WTC11 (cell line): ENCODE measurements at regions not wholly inside any gene's neighbourhood (a gene's known extent, or its start where the extent isn't known, plus 50 kb on each side); places are given as distances from the start of the nearest gene placed in this dataset.

Experiments used
- ATAC-seq: fragments of 200-7000 bp; cut with Tn5 transposase; 2 replicates; pipeline ENCODE4 v1.10.0; 2021; ENCODE audit warnings: mild to moderate bottlenecking, moderate library complexity
- CTCF ChIA-PET: fragments of 300-600 bp; sonication (Branson Sonifier 250); formaldehyde crosslinking; loops from one replicate; lab custom pipeline; 2021; ENCODE audit warnings: antibody characterized with exemption; lab: Charles Lee
- POLR2A ChIA-PET: fragments of 350-600 bp; sonication (Branson Sonifier 250); formaldehyde crosslinking; loops from one replicate; lab custom pipeline; 2021; ENCODE audit warnings: antibody characterized with exemption; lab: Charles Lee
- DNase-seq: peaks from one replicate; pipeline ENCODE4 v3.0.0; 2021; ENCODE audit warnings: low spot score
- H3K27ac Mint-ChIP-seq: 2 replicates; pipeline ENCODE4 v1.8.0; 2021; ENCODE audit warnings: mixed read lengths
- H3K27me3 Mint-ChIP-seq: 2 replicates; pipeline ENCODE4 v1.8.0; 2021; ENCODE audit warnings: low read depth, mild to moderate bottlenecking, moderate library complexity, mixed read lengths
- H3K36me3 Mint-ChIP-seq: 2 replicates; pipeline ENCODE4 v1.8.0; 2021; ENCODE audit warnings: mixed read lengths
- H3K4me1 Mint-ChIP-seq: 2 replicates; pipeline ENCODE4 v1.8.0; 2022; ENCODE audit warnings: mixed read lengths
- H3K4me3 Mint-ChIP-seq: 2 replicates; pipeline ENCODE4 v1.8.0; 2021; ENCODE audit warnings: mild to moderate bottlenecking, moderate library complexity, mixed read lengths
- H3K9me3 Mint-ChIP-seq: 2 replicates; pipeline ENCODE4 v1.8.0; 2021; ENCODE audit warnings: mixed read lengths
- ATF1 ChIP-seq: sonication (generic); formaldehyde crosslinking; IDR thresholded peaks from 2 replicates; pipeline ENCODE4 v1.8.1; 2023; ENCODE audit warnings: mild to moderate bottlenecking, moderate library complexity, missing genetic modification reagents
- CBFB ChIP-seq: sonication (generic); formaldehyde crosslinking; IDR thresholded peaks from 2 replicates; pipeline ENCODE4 v1.8.1; 2022; ENCODE audit warnings: mild to moderate bottlenecking, low read depth, missing genetic modification reagents
- CREM ChIP-seq: sonication (generic); formaldehyde crosslinking; IDR thresholded peaks from 2 replicates; pipeline ENCODE4 v1.8.1; 2022; ENCODE audit warnings: mild to moderate bottlenecking, missing genetic modification reagents, moderate library complexity
- E2F5 ChIP-seq: sonication (generic); formaldehyde crosslinking; IDR thresholded peaks from 2 replicates; pipeline ENCODE4 v1.8.1; 2022; ENCODE audit warnings: mild to moderate bottlenecking, moderate library complexity, missing genetic modification reagents
- ESRRA ChIP-seq: sonication (generic); formaldehyde crosslinking; IDR thresholded peaks from 2 replicates; pipeline ENCODE4 v1.8.1; 2022; ENCODE audit warnings: mild to moderate bottlenecking, missing genetic modification reagents, borderline replicate concordance
- GRHL2 ChIP-seq: fragments of 250-450 bp; sonication (Bioruptor Pico); IDR thresholded peaks from 2 replicates; pipeline ENCODE4 v1.8.0; 2022; ENCODE audit warnings: mild to moderate bottlenecking, moderate library complexity; ENCODE audit not compliant: insufficient replicate concordance, severe bottlenecking
- JUN ChIP-seq: sonication (generic); formaldehyde crosslinking; IDR thresholded peaks from 2 replicates; pipeline ENCODE4 v1.8.0; 2023; ENCODE audit warnings: mild to moderate bottlenecking, missing genetic modification reagents
- OVOL2 ChIP-seq: fragments of 250-450 bp; sonication (Bioruptor Pico); IDR thresholded peaks from 2 replicates; pipeline ENCODE4 v1.9.0; 2021; ENCODE audit warnings: mild to moderate bottlenecking, borderline replicate concordance
- PRDM15 ChIP-seq: sonication (generic); formaldehyde crosslinking; IDR thresholded peaks from 2 replicates; pipeline ENCODE4 v1.8.0; 2022; ENCODE audit warnings: missing genetic modification reagents
- PRRX2 ChIP-seq: fragments of 250-450 bp; sonication (Bioruptor Pico); IDR thresholded peaks from 2 replicates; pipeline ENCODE4 v1.8.0; 2021; ENCODE audit warnings: mild to moderate bottlenecking
- RORB ChIP-seq: fragments of 250-450 bp; sonication (Bioruptor Pico); IDR thresholded peaks from 2 replicates; pipeline ENCODE4 v1.9.0; 2021; ENCODE audit warnings: mild to moderate bottlenecking
- SMAD3 ChIP-seq: sonication (generic); formaldehyde crosslinking; IDR thresholded peaks from 2 replicates; pipeline ENCODE4 v1.8.0; 2022; ENCODE audit warnings: missing genetic modification reagents, mild to moderate bottlenecking, borderline replicate concordance
- STAT6 ChIP-seq: sonication (generic); formaldehyde crosslinking; conservative IDR thresholded peaks from 2 replicates; pipeline ENCODE4 v1.8.1; 2023; ENCODE audit warnings: mild to moderate bottlenecking, low read depth, missing genetic modification reagents, moderate library complexity
- USF2 ChIP-seq: sonication (generic); formaldehyde crosslinking; IDR thresholded peaks from 2 replicates; pipeline ENCODE4 v1.8.1; 2023; ENCODE audit warnings: mild to moderate bottlenecking, missing genetic modification reagents, moderate library complexity
- ZNF121 ChIP-seq: sonication (generic); formaldehyde crosslinking; IDR thresholded peaks from 2 replicates; pipeline ENCODE4 v1.8.0; 2023; ENCODE audit warnings: missing genetic modification reagents
- ZNF281 ChIP-seq: sonication (generic); formaldehyde crosslinking; IDR thresholded peaks from 2 replicates; pipeline ENCODE4 v1.8.0; 2023; ENCODE audit warnings: mild to moderate bottlenecking, missing genetic modification reagents
- ZNF423 ChIP-seq: fragments of 250-450 bp; sonication (Bioruptor Pico); IDR thresholded peaks from 2 replicates; pipeline ENCODE4 v2.1.2; 2022; ENCODE audit warnings: mild to moderate bottlenecking, moderate library complexity

GRCh38 chr1:20413136-20413775 is 72.8 kb downstream of the CAMK2N1 start (continued):
- TF ChIP-seq ZNF281 (CRISPR knock-in tag) (no peak), JUN (CRISPR knock-in tag) (no peak), ZNF423 (CRISPR knock-in tag) (no peak), CBFB (CRISPR knock-in tag) (no peak), ESRRA (CRISPR knock-in tag) (no peak)

GRCh38 chr1:20411196-20411980 is 74.6 kb downstream of the CAMK2N1 start:
- H3K27me3 Mint-ChIP-seq = peaks cover 100% of the 10 kb centered on the region
- no peak for DNase-seq
- no peak overlapping the region for H3K4me3 Mint-ChIP-seq
- no peak overlapping the region for H3K27ac Mint-ChIP-seq
- peaks cover 2% of the 10 kb centered on the region for H3K4me1 Mint-ChIP-seq
- no peaks in the 10 kb centered on the region for H3K36me3 Mint-ChIP-seq
- 0 out of 2 replicates have a peak, but pooled peaks cover 4% of the 10 kb centered on the region for H3K9me3 Mint-ChIP-seq
- TF ChIP-seq CREM (CRISPR knock-in tag) (no peak), STAT6 (CRISPR knock-in tag) (no peak), OVOL2 (CRISPR knock-in tag) (no peak), ZNF121 (CRISPR knock-in tag) (no peak)
- no peak for ATAC-seq
- ChIA-PET CTCF (interaction anchor here (1.1 to 1.7 kb wide), 2 partner anchors 34 to 50 kb away, joined by 4 to 6 read pairs; no protein-coding TSS in a partner anchor), POLR2A (no interaction called here)

GRCh38 chr1:20410503-20410902 is 75.5 kb downstream of the CAMK2N1 start:
- 0 out of 2 replicates have a peak, but pooled peaks cover 4% of the 10 kb centered on the region for H3K9me3 Mint-ChIP-seq
- ChIA-PET CTCF (interaction anchor here (1.1 to 1.7 kb wide), 2 partner anchors 34 to 49 kb away, joined by 4 to 6 read pairs; no protein-coding TSS in a partner anchor), POLR2A (no interaction called here)
- no peak overlapping the region for H3K27ac Mint-ChIP-seq
- H3K27me3 Mint-ChIP-seq = peaks cover 100% of the 10 kb centered on the region
- H3K4me1 Mint-ChIP-seq = peaks cover 11% of the 10 kb centered on the region
- no peaks in the 10 kb centered on the region for H3K36me3 Mint-ChIP-seq
- ATAC-seq (no peak), DNase-seq (no peak)
- no peak overlapping the region for H3K4me3 Mint-ChIP-seq
- TF ChIP-seq ZNF281 (CRISPR knock-in tag) (no peak), GRHL2 (no peak), PRRX2 (CRISPR knock-in tag) (no peak), PRDM15 (CRISPR knock-in tag) (no peak), USF2 (CRISPR knock-in tag) (no peak), SMAD3 (CRISPR knock-in tag) (no peak), RORB (CRISPR knock-in tag) (no peak), E2F5 (no peak), ATF1 (CRISPR knock-in tag) (no peak)
